ENCODE measurements at regions not wholly inside any gene's neighbourhood (a gene's known extent, or its start where the extent isn't known, plus 50 kb on each side); places are given as distances from the start of the nearest gene placed in this dataset.

- no peak overlapping the region for H2AFZ ChIP-seq (ENCODE audit: low read length)
- no peaks in the 10 kb centered on the region for H3K27me3 ChIP-seq (ENCODE audit: insufficient read depth, low read length)
- no peaks in the 10 kb centered on the region for H3K36me3 ChIP-seq (ENCODE audit: insufficient read depth, low read length)
- H3K4me3 ChIP-seq (ENCODE audit: insufficient read depth, low read length) = no peak overlapping the region
- peaks cover 4% of the 10 kb centered on the region for H3K9me3 ChIP-seq (ENCODE audit: low read depth, low read length)
- H4K20me1 ChIP-seq (ENCODE audit: insufficient read depth, low read length) = no peaks in the 10 kb centered on the region
- no peaks in the 10 kb centered on the region for H3K79me2 ChIP-seq (ENCODE audit: insufficient read depth, low read length)
- H3K4me2 ChIP-seq (ENCODE audit: insufficient read depth, low read length) = no peak overlapping the region
- no peak overlapping the region for H3K27ac ChIP-seq (ENCODE audit: low read depth, low read length)
- no peak for DNase-seq (ENCODE audit: insufficient read length, low spot score, missing footprints)
- TF ChIP-seq CTCF (IDR thresholded peaks at IDR 0.05; ENCODE audit: extremely low read depth, low read depth, low read length) = no peak
- H3K4me1 ChIP-seq (ENCODE audit: insufficient read depth, low read length) = peaks cover 19% of the 10 kb centered on the region
Observed at GRCh38 chr5:123787635-123788034, 275.7 kb downstream of the CSNK1G3 start.

GRCh38 chr5:123787136-123787535 is 275.2 kb downstream of the CSNK1G3 start:
- Histone ChIP-seq H4K20me1 (ENCODE audit: insufficient read depth, low read length) (no peaks in the 10 kb centered on the region), H3K4me2 (ENCODE audit: insufficient read depth, low read length) (no peak overlapping the region), H3K79me2 (ENCODE audit: insufficient read depth, low read length) (no peaks in the 10 kb centered on the region), H3K36me3 (ENCODE audit: insufficient read depth, low read length) (no peaks in the 10 kb centered on the region), H3K27ac (ENCODE audit: low read depth, low read length) (no peak overlapping the region), H3K9me3 (ENCODE audit: low read depth, low read length) (peaks cover 4% of the 10 kb centered on the region), H3K4me3 (ENCODE audit: insufficient read depth, low read length) (no peak overlapping the region), H2AFZ (ENCODE audit: low read length) (no peak overlapping the region), H3K4me1 (ENCODE audit: insufficient read depth, low read length) (peaks cover 19% of the 10 kb centered on the region), H3K27me3 (ENCODE audit: insufficient read depth, low read length) (no peaks in the 10 kb centered on the region)
- no peak for DNase-seq (ENCODE audit: insufficient read length, low spot score, missing footprints)
- no peak for TF ChIP-seq CTCF (IDR thresholded peaks at IDR 0.05; ENCODE audit: extremely low read depth, low read depth, low read length)

GRCh38 chr5:123786411-123786810 is 274.4 kb downstream of the CSNK1G3 start:
- H3K36me3 ChIP-seq (ENCODE audit: insufficient read depth, low read length) = no peaks in the 10 kb centered on the region
- H3K27me3 ChIP-seq (ENCODE audit: insufficient read depth, low read length) = no peaks in the 10 kb centered on the region
- no peak overlapping the region for H3K4me3 ChIP-seq (ENCODE audit: insufficient read depth, low read length)
- H3K4me1 ChIP-seq (ENCODE audit: insufficient read depth, low read length) = peaks cover 19% of the 10 kb centered on the region
- DNase-seq (ENCODE audit: insufficient read length, low spot score, missing footprints) = no peak
- H3K9me3 ChIP-seq (ENCODE audit: low read depth, low read length) = peaks cover 4% of the 10 kb centered on the region
- no peak for TF ChIP-seq CTCF (IDR thresholded peaks at IDR 0.05; ENCODE audit: extremely low read depth, low read depth, low read length)
- H4K20me1 ChIP-seq (ENCODE audit: insufficient read depth, low read length) = no peaks in the 10 kb centered on the region
- no peaks in the 10 kb centered on the region for H3K79me2 ChIP-seq (ENCODE audit: insufficient read depth, low read length)
- peak overlapping the region; percentile 85 for H3K4me2 ChIP-seq (ENCODE audit: insufficient read depth, low read length)
- H3K27ac ChIP-seq (ENCODE audit: low read depth, low read length) = no peak overlapping the region
- no peak overlapping the region for H2AFZ ChIP-seq (ENCODE audit: low read length)

- no peak for TF ChIP-seq CTCF (IDR thresholded peaks at IDR 0.05; ENCODE audit: extremely low read depth, low read depth, low read length)
- no peak for DNase-seq (ENCODE audit: insufficient read length, low spot score, missing footprints)
- Histone ChIP-seq H3K4me1 (ENCODE audit: insufficient read depth, low read length) (peaks cover 19% of the 10 kb centered on the region), H4K20me1 (ENCODE audit: insufficient read depth, low read length) (no peaks in the 10 kb centered on the region), H3K9me3 (ENCODE audit: low read depth, low read length) (peaks cover 4% of the 10 kb centered on the region), H2AFZ (ENCODE audit: low read length) (peak overlapping the region; percentile 73), H3K79me2 (ENCODE audit: insufficient read depth, low read length) (no peaks in the 10 kb centered on the region), H3K27me3 (ENCODE audit: insufficient read depth, low read length) (no peaks in the 10 kb centered on the region), H3K4me2 (ENCODE audit: insufficient read depth, low read length) (peak overlapping the region; percentile 85), H3K36me3 (ENCODE audit: insufficient read depth, low read length) (no peaks in the 10 kb centered on the region), H3K4me3 (ENCODE audit: insufficient read depth, low read length) (peak overlapping the region; percentile 56), H3K27ac (ENCODE audit: low read depth, low read length) (peak overlapping the region; percentile 41)
Observed at GRCh38 chr5:123785162-123786071, 273.4 kb downstream of the CSNK1G3 start.
